GM18511 (cell line): ENCODE measurements at regions not wholly inside any gene's neighbourhood (a gene's known extent, or its start where the extent isn't known, plus 50 kb on each side); places are given as distances from the start of the nearest gene placed in this dataset.
"Not testable (repeated sequence)": the region's sequence is repeated elsewhere in the genome, so short reads cannot be mapped to it uniquely, and the experiment has no call there.

Experiments used
- ATAC-seq: cut with Tn5 transposase; IDR thresholded peaks from one replicate; pipeline ENCODE4 v1.9.1; 2021; ENCODE audit warnings: mild to moderate bottlenecking, moderate library complexity; ENCODE audit not compliant: unreplicated experiment

DNA sequence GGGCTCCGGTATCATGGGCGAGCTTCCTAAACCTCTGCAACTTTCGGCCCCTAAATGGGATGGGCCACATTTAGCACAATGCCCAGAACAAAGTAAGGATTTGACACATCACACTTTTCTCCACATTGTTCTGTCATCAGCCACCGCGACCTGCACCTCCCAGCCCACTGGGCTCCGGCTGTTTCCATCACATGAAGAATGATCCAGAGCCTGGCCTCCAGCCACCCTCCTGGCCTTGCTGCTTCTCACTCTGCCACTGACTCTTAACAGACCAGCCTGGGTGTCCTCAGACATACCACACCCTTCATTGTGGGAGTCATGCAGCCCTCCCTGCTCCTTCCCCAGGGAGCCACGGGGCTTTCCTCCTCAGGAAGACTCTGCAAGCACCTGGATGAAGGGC, 113.7 kb downstream of the IGLL1 start:
- no peak for ATAC-seq

GRCh38 chr22:23464796-23465195, 115.3 kb downstream of the IGLL1 start:
- not testable (repeated sequence) for ATAC-seq

- not testable (repeated sequence) for ATAC-seq
These were observed 119.5 kb downstream of the IGLL1 start for GRCh38 chr22:23460517-23461031.

DNA sequence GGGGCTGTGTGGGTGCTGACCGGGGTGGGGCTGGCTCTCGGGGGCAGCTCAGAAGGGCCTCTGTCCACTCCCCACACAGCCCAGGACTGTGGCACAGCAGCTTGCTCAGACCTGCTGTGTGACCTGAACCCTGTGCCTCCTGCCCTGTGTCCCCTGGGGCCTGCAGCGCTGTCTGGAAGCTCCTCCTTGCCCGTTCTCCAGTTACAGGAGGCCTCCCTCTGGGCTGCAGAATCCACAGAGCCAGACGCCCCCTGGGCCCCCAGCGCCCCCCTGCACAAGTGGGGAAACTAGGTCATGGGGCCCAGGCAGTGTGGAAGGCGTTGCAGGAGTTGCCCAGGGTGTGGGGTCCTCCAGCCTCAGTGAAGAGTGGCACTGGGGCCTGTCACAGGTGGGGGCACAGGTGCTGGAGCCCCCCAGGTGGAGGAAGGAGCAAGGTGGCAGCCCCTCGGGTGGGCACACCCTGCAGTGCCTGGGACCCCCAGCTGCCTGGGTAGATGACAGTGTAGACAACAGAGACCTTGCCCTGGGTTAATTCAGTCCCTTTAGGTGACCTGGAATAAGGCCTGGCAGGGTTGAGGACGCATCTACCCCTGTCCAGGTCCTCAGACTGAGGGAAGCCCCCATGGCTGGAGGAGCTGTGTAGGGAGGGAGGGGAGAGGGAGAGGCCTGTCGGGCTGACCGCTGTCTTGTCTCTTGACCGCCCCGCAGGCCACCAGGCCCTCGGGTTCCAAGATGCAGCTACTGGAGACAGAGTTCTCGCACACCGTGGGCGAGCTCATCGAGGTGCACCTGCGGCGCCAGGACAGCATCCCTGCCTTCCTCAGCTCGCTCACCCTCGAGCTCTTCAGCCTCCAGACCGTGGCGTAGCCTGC, 120.2 kb downstream of the IGLL1 start:
- ATAC-seq: not testable (repeated sequence)

GRCh38 chr22:23458663-23459541, 121.2 kb downstream of the IGLL1 start:
- ATAC-seq: no peak

GRCh38 chr22:23457380-23457985, 122.6 kb downstream of the IGLL1 start:
- ATAC-seq: no peak

GRCh38 chr22:23456666-23457379, 123.3 kb downstream of the IGLL1 start:
- ATAC-seq: not testable (repeated sequence)

DNA sequence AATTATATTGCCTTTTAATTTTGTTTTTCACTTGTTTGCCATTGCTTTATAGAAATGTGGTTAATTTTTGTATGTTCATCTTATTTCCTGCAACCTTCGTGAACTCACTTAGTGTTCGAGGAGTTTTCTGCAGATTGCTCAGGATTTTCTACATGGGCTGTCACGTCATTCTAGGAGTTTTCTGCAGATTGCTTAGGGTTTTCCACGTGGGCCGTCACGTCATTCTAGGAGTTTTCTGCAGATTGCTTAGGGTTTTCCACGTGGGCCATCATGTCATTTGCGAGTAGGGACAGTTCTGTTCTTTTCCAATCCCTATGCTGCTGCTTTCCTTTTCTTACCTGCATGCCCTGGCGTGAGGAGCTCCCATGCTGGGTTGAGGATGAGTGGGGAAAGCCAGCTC, 125.7 kb downstream of the IGLL1 start:
- ATAC-seq: not testable (repeated sequence)

DNA sequence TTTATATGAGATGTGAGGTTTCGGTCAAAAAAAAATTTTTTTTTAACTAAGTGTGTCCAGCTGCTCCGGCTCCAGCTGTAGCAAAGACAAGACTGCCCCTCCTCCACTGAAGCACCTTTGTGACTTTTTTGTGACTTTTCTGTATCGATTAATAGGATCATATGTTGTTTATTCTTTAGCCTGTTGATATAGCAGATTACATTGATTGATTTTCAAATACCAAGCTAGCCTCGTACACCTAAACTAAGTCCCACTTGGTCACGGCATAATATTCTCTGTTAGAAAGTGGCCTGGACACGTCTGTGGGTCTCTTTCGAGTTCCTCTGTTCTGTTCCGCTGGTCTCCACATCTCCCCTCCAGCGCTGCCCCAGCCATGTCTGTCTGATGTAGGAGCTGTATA, 126.8 kb downstream of the IGLL1 start:
- no peak for ATAC-seq

GRCh38 chr22:23452231-23453010, 127.7 kb downstream of the IGLL1 start:
- no peak for ATAC-seq

DNA sequence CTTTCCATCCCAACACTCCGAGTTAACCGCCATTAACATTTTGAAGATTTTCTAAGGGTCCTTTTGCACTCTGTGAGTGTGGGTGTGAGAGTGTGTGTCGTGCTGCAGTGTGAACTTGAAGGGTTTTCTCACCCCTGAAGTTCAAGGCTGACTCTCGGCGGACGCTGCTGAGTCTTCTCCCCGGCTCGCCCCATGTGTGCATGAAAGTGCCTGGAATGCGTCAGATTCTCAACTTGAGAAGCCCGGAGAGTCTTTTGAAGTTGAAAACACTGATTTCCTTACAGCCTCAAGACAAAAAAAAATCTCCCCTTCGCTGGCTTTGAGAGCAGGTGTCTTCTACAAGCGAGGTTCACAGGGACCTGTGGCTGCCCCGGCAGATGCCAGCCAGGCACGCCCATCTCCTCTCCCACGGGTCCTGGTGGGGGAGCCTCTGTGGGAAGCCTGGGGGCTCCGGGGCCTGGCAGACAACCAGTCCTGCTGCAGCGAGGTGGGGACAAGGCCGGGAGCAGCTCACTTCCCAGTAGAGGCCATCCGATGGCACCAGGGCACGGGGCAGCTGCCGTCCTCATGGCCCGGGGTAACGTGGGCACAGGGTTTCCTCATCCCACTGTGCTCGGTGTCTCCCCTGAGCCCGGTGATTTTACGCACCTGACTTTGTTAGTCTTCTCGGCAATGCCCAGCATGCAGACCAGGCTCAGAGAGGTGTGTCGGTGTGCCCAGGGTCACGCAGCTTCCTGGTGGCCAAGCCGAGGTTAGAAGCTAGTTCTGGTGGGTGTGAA, 128.4 kb downstream of the IGLL1 start:
- not testable (repeated sequence) for ATAC-seq

GRCh38 chr22:23450821-23451220, 129.3 kb downstream of the IGLL1 start:
- not testable (repeated sequence) for ATAC-seq

DNA sequence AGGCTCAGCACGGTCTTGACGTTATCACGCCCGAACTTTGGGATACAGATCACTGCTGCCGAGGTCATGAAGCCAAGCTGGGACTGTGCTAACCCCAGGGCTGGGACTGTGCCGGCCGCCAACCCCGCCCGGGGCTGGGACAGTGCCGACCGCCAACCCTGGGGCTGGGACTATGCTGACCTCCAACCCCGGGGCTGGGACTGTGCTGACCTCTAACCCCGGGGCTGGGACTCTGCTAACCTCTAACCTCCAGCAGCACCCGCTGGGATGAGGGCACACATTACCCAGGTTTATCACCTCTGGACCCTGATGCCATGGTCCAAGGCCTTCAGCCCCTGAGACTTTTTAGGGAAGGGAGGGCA, 129.7 kb downstream of the IGLL1 start:
- ATAC-seq: no peak

- ATAC-seq: not testable (repeated sequence)
These were observed 130.2 kb downstream of the IGLL1 start for GRCh38 chr22:23449748-23450433.

- not testable (repeated sequence) for ATAC-seq
These were observed 131.4 kb downstream of the IGLL1 start for GRCh38 chr22:23448499-23449288.

- no peak for ATAC-seq
These were observed 133.2 kb downstream of the IGLL1 start for GRCh38 chr22:23446796-23447350.

DNA sequence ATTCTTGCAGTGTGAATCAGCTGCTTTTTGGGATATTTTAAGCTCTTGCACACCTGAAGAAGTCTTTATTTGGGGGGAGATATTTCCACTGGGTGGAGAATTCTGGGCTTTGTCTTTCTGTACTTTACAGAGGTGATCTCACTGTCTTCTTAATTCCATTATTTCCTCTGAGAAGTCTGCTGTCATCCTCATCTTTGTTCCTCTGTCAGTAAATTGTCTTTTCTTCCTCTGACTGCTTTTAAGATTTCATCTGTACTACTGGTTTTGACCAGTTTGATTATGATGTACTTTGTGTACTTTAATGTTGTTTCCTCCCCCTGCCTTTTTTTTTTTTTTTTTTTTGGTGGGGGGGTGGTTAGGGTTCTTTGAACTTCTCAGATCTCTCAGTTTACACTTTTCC, 133.9 kb downstream of the IGLL1 start:
- ATAC-seq: not testable (repeated sequence)
